ENCODE measurements at regions not wholly inside any gene's neighbourhood (a gene's known extent, or its start where the extent isn't known, plus 50 kb on each side); places are given as distances from the start of the nearest gene placed in this dataset.
"Not testable (repeated sequence)": the region's sequence is repeated elsewhere in the genome, so short reads cannot be mapped to it uniquely, and the experiment has no call there.

DNA sequence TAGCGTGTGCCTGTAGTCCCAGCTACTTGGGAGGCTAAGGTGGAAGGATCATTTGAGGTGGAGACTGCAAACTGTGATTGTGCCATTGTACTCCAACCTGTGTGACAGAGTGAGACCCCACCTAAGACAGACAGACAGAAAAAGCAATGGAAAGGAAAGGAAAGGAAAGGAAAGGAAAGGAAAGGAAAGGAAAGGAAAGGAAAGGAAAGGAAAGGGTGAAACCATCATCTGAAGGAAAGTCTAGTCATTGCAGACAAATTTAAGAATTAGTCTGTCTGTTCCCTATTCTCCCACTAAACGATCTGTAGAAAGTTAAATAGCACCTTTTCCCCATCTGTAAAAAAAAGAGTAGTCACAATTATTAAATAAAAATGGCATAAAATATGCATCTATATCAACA, 91.1 kb upstream of the SKAP2 start:
- DNase-seq (ENCODE audit: low read depth), result no peak

DNA sequence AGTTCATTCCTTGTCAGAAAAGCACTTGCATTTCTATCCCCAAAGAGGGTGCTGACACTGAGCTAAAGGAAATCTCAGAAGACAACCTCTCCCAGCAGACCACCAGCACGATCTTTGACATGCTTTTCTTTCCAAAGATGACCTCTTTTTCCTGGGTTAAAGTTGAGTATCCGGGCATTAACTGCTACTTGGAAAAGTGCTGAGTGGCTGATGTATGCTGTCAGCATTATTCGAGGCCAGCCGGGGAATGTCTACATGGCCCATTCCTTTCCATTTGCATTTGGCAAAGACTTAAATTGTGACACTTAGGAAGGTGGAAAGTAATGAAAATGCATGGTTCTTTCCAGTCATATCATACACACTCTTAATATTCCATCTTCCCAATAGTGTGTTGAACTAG, 90.6 kb upstream of the SKAP2 start:
- no peak for DNase-seq (ENCODE audit: low read depth)

DNA sequence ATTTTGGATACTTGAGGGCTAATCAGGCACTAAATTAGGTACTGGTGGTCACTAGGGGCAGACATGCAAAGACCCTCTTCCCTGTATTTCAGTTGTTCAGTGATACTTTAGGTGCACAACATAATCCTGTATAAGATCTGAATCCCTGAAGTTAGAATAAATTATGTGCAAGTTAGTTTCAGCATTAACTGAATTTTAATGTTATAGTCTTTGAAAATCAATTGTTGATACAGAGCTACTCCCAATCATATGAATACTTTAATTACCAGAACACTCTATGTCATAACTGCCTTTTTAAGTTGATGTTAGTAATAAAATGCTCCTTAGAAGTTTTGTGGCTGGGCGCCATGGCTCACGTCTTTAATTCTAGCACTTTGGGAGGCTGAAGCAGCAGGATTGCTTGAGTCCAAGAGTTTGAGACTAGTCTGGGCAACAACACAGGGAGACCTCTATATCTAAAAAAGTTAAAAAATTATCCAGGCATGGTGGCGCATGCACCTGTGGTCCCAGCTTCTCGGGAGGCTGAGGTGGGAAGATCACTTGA, 87.1 kb upstream of the SKAP2 start:
- no peak for DNase-seq (ENCODE audit: low read depth)

DNA sequence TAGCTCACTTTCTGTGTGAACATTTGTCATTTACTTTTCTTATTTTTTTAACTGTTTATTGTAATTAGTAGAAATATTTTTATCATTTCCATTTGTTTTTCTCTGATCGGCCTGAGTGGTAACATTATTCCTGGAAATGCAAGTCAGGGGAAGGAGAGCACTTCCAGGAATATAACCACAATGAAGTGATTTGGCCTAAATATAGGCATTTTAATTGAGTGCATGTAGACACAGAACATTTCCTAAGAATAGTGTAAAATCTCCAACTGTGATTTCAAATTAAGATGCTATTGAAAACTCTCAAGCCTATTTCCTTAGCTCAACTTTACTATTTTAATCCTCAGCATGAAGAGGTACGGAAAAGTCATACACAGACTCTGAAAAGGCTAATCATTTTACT, 86.5 kb upstream of the SKAP2 start:
- DNase-seq (ENCODE audit: low read depth), result no peak

DNA sequence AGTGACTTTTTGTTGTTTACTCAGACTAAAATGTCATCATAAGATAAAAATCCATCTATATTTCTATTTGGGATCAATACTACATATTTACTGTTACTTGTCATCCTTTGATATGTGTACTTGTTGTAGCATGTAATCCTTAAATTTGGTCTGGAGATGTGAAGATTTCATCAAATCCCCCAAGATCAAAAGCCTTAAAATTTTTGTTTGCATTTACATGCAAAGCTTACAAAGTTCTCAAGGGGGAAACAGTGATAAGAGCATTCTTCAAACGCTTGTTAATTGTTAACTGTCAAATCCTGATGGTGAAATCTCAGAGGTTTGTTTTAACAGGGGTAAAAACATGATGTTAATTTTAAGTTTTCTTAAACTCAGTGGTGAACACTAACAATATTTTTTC, 84.9 kb upstream of the SKAP2 start:
- DNase-seq (ENCODE audit: low read depth), result no peak

DNA sequence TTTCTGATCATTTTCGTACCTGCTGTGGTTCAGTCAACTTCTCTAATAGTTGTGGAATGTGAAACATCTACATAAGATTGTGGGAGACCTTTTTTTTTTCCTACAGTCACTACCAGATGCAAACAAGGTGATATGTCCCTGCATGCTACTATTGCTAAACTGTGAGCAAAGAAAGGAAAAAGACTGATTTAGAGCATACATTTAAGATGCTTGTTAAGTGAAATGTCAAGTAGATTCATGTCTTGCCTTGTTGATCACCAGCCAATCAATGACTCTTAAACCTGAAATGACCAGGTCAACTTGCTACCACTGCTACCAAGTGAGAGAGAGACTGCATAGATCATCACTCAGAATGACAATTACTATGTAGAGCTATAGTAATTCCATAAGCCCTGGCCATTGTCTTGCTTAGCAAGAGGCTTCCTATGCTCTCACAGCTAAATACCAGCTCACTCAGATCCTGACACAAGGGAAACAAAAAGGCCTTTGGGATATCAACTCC, 84.3 kb upstream of the SKAP2 start:
- DNase-seq (ENCODE audit: low read depth), result no peak

DNA sequence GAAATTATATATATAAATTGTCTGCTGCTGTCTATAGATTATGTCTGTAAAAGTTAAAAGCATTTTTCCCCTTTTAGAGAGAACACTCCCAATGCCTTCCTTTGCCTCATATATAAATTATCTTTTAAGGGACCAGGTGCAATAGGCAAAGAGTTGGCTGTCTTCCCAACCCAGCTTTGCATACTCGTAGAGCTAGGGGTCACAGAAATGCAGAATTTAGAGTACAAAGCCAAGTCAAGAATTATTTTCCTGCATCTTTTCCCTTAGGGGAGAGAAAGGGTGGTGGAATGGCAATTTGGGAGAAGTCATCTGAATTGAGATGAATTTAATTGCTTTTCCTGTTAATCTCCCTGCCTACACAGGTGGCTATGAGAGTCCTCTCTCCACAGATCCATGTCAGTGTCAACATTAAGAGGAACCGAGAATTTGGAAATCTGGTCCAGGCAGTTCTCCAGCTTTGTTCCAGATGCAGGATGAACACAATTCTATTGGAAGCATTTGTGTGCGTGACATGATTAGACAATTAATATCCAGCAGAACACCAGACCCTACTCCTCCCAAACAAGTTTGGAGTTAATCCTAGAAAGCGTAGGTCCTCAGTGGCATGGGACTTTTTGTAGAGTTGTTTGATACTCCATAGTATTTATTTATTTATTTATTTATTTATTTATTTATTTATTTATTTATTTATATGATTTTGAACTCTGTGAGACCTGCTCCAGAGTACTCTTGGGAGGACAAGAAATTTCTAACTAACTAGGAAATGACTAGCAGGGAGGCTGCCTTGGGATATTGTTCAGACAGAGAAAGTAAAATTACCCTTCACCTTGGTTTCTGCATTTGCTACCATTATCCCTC, 80.3 kb upstream of the SKAP2 start:
- DNase-seq (ENCODE audit: low read depth), result no peak

DNA sequence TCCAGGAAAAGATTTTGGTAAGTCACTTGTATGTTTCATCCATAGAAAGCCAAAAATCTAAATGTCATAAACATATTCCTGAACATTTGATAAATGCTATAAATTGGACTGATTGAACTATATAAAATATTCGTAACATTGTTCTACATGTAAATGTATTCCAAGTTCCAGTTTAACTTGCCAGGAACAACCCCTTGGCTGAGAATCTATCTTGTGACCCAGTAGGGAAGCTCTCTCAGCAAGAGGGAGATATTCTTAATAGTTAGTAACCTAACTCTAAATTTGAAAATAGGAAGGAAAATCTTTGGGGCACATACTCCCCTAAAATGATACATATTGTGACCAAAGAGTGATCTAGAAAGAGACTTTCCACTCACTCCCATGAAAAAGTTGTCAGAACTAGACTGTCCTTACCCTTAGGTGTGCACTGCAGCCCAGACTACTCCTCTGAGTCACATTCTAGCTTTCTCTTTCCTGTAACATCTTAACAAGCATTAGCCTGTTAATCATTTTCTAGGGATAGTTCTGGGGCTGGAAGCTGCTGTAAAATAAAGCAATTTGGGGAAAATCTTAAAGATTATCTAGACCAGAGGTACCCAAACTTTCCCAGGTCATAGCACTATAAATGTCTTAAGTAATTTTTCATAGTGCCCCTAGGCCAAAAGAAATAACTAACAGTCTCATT, 73.7 kb upstream of the SKAP2 start:
- no peak for DNase-seq (ENCODE audit: low read depth)

DNA sequence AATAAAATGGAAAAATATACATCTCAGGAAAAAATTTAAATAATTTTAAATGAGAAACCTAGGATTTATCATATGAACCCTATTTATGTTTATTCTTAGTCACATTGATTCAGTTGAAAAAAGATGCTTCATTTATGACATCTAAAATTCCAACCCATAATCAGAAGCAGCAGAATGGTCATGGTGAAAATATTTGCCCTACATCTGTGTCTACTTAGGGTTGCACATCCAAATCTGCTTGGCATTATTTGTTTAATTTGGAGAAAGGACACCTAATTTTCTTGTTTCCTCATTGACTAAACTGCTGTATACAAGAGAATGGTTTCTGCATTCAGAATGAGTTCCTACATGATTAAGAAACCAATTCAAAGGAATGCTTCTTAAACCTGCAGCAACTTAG, 72.9 kb upstream of the SKAP2 start:
- DNase-seq (ENCODE audit: low read depth), result no peak

DNA sequence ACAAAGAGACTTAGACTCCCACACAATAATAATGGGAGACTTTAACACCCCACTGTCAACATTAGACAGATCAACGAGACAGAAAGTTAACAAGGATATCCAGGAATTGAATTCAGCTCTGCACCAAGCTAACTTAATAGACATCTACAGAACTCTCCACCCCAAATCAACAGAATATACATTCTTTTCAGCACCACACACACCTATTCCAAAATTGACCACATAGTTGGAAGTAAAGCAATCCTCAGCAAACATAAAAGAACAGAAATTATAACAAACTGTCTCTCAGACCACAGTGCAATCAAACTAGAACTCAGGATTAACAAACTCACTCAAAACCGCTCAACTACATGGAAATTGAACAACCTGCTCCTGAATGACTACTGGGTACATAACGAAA, 68.2 kb upstream of the SKAP2 start:
- not testable (repeated sequence) for DNase-seq (ENCODE audit: low read depth)

DNA sequence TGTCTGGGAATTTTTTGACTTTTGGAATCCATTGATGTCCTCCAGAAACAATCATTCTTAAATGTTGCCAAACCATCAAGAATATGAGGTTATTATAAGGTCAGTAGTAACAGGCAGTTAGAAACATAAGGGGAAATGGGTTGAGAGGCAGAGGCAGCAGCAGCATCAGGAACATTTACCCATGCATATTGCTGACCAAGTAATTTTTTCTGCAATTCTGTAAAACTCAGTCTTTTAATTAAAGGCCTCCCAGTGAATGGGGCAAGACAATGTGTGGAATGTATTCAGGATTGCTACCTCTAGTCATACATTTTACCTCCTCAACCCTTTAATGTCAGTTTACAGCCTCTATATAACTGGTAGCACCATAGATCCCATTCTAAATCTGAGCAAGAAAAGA, 66.5 kb upstream of the SKAP2 start:
- no peak for DNase-seq (ENCODE audit: low read depth)

DNA sequence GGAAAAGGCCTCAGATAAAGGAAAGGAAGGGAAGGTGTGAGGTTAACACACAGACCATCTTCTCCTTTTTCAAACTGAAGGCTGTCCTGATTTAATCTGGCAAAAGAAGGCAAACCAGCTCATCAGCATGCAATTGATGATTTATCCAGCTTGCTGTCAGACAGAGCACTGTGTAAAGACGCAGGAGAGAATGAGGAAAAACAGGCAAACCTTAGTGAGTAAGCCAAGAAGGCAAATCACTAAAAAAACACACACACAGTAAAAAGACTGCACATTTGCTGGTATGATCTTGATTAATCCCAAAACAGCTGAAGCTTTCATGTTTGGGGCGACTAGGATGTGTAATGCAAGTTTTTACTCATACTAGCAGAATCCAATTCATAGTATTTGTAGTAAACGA, 65.8 kb upstream of the SKAP2 start:
- no peak for DNase-seq (ENCODE audit: low read depth)

DNA sequence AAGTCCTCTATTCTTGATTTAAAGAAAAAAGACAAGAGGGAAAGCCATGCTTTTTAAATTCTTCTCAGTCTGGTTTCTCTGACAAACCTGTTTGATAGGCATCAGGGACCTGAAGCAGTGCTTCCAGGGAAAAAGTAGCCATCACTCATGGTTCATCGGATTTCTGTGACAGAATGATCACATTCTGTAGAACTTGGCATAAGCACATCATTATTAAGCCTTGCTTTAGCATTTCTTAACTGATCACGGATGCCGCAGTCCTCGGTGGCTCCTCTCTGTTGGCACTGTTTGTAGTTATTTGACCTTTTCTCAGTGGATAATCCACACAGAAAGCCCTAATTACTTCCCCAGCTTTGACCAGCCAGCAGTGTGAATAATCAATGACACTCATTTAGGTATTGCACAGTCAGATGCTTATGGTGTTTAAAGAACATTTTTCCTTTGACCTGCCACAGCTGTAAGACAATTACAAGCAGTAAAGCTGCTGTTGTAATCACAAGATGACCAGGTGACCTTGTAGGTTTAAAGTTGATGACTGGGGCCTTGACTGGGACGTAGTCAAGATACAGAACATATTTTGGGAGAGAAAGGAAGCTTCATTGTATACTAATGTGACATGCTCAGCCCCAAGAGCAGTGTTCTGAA, 64.4 kb upstream of the SKAP2 start:
- no peak for DNase-seq (ENCODE audit: low read depth)

DNA sequence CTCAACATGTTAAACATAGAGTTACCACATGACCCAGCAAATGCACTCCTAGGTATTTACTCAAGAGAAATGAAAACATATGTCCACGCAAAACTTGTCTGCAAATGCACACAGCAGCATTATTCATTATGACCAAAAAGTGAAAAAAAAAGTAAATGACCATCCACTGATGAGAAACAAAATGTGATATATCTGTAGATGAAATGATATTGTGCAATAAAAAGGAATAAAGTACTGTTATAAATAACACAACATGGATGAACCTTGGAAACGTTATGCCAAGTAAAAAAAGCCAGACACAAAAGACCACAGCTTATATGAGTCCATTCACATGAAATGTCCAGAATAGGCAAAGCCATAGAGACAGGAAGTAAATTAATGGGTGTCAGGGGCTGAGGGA, 61.4 kb upstream of the SKAP2 start:
- no peak for DNase-seq (ENCODE audit: low read depth)

DNA sequence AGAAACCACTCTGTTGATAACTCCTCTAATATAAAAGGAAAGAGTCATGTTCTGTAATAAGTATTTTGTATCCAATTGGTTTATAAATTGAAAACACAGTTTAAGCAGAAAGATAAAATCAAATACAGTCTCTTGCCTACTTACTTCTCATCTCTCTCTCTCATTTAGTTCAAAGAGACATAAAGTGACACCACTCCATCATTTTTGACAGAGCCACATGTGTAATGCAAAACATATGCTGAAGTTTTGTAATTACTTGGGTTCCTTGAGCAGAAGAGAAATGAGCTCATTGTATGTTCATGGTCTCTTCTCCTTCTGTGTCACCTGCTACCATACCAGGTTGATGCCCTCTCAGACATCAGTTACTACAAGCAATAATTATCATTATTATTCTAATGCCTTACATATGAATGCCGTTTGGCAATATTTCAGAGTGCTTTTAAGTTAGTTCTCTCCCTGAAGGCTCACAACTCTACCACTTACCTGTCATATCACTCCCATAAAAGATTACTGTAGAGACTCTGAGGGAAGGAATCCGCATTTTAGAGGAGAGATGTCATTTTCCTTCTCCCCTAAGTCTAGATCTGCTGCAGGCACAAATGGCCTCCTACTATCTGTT, 59.9 kb upstream of the SKAP2 start:
- no peak for DNase-seq (ENCODE audit: low read depth)

DNA sequence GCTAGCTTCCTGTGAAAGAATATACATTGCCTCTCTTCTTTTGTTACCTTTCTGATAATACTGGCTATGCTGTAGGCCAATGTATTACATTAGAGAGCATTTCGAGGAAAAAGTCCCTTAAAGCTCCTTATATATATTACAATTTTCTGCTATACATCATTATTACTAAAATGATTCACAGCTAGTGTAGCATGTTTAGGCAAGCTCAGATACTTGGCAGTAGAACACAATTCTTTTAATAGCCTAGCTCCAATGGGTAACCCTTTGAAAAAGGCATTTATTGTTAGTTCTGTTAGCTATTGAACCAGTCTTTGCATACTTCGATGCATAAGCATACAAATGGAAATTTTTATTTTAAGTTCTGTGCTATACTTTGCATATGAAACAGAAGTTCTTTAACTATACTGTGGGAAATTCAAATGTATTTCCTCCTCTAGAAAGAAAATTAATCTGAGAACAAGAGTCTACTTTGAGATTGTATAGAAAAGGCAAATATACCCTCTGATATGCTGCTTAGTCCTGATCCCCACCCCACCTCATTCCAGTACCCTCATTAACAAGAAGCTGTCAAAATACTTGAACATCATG, 55.6 kb upstream of the SKAP2 start:
- DNase-seq (ENCODE audit: low read depth), result no peak

DNA sequence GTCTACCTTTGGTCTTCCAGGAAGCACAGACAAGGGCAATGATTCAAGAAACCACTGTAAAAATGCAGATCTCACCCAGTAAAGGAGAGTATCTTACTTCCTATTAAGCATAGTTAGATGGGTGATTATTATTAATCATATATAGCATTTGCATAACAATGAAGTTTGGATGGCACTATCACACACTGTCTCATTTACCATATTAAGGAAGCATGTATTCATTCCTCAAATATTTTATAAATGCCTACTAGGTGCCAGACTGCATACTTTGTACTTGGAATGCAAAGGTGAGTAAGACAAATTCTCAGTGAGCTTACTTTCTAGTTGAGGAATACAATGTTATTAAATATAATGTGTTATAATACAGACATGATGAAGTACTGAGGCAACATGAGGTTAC, 53.9 kb upstream of the SKAP2 start:
- DNase-seq (ENCODE audit: low read depth), result no peak

DNA sequence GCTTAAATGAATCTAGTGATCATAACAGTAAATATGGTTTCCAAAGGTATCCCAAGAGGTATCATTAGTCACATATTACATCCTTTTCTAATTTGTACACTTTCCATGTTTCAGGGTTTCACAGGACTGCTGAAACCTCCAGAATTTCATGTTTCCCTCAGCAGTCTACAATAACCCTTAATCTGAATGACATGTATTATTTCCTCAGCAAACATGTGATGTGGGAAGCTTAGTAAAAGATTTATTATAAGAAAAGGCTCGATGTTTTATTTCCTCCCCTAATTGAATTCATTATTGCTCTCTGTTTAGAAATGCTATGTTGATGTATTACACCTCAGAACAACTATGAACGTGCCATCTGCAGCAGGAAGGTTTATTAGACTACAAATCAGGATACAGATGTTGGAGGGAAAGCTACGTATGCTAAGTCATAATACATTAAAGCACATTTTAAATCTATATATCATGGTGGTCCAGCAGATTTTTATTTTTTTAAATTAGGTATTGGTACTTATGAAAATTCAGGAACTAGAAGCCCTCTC, 52.5 kb upstream of the SKAP2 start:
- DNase-seq (ENCODE audit: low read depth), result no peak

DNA sequence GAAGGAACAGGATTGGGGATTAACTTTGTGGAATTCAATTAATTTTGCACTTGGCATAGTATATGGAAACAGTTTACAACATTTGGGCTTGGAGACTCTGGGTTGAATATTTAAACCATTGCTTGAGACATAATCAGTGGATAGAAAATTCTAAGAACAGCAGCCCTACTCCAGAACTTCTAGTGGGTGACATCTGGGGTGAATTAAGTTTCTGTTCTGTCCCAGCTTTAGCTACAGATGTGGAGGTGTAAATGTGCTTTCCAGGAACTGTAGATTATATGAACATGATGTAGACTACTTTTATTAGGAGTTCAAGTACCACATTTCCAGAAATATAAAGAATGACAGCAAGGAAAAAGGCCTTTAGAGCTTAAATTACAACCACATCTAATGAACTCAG, 51.9 kb upstream of the SKAP2 start:
- no peak for DNase-seq (ENCODE audit: low read depth)
